Liver (tissue), 3 donors: ENCODE measurements at regions not wholly inside any gene's neighbourhood (a gene's known extent, or its start where the extent isn't known, plus 50 kb on each side); places are given as distances from the start of the nearest gene placed in this dataset.
"Not testable (repeated sequence)": the region's sequence is repeated elsewhere in the genome, so short reads cannot be mapped to it uniquely, and the experiment has no call there.

Source experiments
- EGR1 ChIP-seq, 2 donors: IDR thresholded peaks; 2 replicates each; pipeline ENCODE4 v1.6.1; 2016 to 2018; ENCODE audit warnings: antibody characterized with exemption in 2 of 2, low read depth in 2 of 2
- FOXA1 ChIP-seq: IDR thresholded peaks from 2 replicates; pipeline ENCODE4 v1.6.1; 2016; ENCODE audit warnings: antibody characterized with exemption
- FOXA2 ChIP-seq: IDR thresholded peaks from 2 replicates; pipeline ENCODE4 v1.6.1; 2016; ENCODE audit warnings: antibody characterized with exemption
- GABPA ChIP-seq, 2 donors: IDR thresholded peaks in 1 of 2; conservative IDR thresholded peaks in 1 of 2; 2 replicates each; pipeline ENCODE4 v1.6.1; 2016; ENCODE audit warnings: antibody characterized with exemption in 2 of 2, mild to moderate bottlenecking in 1 of 2, moderate library complexity in 1 of 2
- JUND ChIP-seq, 2 donors: IDR thresholded peaks; 2 replicates each; pipeline ENCODE4 v1.6.1; 2016; ENCODE audit warnings: antibody characterized with exemption in 2 of 2
- MAX ChIP-seq: IDR thresholded peaks from 2 replicates; pipeline ENCODE4 v1.6.1; 2016; ENCODE audit warnings: antibody characterized with exemption
- RAD21 ChIP-seq, 2 donors: IDR thresholded peaks; 2 replicates each; pipeline ENCODE4 v1.6.1; 2016; ENCODE audit warnings: antibody characterized with exemption in 2 of 2, mild to moderate bottlenecking in 2 of 2
- REST ChIP-seq: IDR thresholded peaks from 2 replicates; pipeline ENCODE4 v1.6.1; 2016; ENCODE audit warnings: antibody characterized with exemption, mild to moderate bottlenecking
- RXRA ChIP-seq, 2 donors: IDR thresholded peaks; 2 replicates each; pipeline ENCODE4 v1.6.1; 2017 to 2018; ENCODE audit warnings: antibody characterized with exemption in 2 of 2, mild to moderate bottlenecking in 1 of 2
- TAF1 ChIP-seq: conservative IDR thresholded peaks from 2 replicates; pipeline ENCODE4 v1.6.1; 2016; ENCODE audit warnings: antibody characterized with exemption, mild to moderate bottlenecking
- TF ChIP-seq, protein P1 (sequence below): fragments of 150-350 bp; IDR thresholded peaks from 2 replicates; pipeline ENCODE4 v1.5.1; 2017; ENCODE audit warnings: improper control_type of control experiment, low read depth, low read length; ENCODE audit not compliant: missing input control
- TF ChIP-seq, protein P2 (sequence below): IDR thresholded peaks from 2 replicates; pipeline ENCODE4 v1.6.1; 2016; ENCODE audit warnings: antibody characterized with exemption
- donor health status: healthy.
- donor health status: healthy.

DNA sequence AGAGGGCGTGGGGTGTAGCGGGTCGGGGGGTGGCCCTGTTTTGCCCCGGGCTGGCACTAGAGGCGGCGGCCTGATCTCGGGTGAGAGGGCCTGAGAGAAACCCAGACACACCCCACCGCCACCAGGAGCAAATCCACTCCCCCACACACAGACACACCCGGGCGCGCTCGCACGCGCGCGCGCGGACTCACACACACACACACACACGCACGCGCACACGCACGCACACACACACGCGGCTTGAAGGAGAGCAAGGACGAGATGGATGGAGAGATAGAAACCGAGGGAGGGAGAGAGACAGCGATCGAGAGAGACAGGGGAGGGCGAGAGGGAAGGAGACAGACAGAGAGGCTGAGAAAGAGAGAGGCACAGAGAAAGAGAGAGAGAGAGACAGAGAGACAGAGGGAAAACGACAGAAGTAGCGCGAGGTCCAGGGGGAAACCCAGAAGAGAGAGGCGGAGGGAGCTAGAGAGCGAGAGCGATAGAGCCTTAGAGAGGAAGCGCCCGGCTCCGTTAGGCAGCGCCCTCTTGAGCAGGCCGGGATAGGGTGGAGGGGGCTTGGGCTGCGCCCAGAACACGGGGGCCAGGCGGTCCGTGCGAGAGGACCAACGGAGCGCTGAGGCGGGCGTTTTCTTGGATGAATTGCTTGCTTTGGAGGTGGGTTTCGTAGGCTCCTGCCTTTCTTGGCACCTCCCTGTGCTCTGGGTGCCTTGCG is 113.1 kb upstream of the RHOU start:
- TF ChIP-seq, protein P1, sequence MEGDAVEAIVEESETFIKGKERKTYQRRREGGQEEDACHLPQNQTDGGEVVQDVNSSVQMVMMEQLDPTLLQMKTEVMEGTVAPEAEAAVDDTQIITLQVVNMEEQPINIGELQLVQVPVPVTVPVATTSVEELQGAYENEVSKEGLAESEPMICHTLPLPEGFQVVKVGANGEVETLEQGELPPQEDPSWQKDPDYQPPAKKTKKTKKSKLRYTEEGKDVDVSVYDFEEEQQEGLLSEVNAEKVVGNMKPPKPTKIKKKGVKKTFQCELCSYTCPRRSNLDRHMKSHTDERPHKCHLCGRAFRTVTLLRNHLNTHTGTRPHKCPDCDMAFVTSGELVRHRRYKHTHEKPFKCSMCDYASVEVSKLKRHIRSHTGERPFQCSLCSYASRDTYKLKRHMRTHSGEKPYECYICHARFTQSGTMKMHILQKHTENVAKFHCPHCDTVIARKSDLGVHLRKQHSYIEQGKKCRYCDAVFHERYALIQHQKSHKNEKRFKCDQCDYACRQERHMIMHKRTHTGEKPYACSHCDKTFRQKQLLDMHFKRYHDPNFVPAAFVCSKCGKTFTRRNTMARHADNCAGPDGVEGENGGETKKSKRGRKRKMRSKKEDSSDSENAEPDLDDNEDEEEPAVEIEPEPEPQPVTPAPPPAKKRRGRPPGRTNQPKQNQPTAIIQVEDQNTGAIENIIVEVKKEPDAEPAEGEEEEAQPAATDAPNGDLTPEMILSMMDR = not testable (repeated sequence)
- TF ChIP-seq JUND (IDR thresholded peaks at IDR 0.05); REST; RAD21 (IDR thresholded peaks at IDR 0.05); GABPA (IDR thresholded peaks at IDR 0.05 in 1 of 2, conservative IDR thresholded peaks at IDR 0.05 in 1 of 2); MAX; RXRA (IDR thresholded peaks at IDR 0.05); FOXA2; EGR1 (IDR thresholded peaks at IDR 0.05; ENCODE audit: low read depth in 2 of 2); FOXA1; TAF1: not testable (repeated sequence)
- TF ChIP-seq, protein P2, sequence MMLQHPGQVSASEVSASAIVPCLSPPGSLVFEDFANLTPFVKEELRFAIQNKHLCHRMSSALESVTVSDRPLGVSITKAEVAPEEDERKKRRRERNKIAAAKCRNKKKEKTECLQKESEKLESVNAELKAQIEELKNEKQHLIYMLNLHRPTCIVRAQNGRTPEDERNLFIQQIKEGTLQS = not testable (repeated sequence)
